SU-DHL-6 (cell line): ENCODE measurements at regions not wholly inside any gene's neighbourhood (a gene's known extent, or its start where the extent isn't known, plus 50 kb on each side); places are given as distances from the start of the nearest gene placed in this dataset.

Experiments used
- EZH2phosphoT487 ChIP-seq: fragments of 200-600 bp; sonication (generic), shearing (Covaris generic); conservative IDR thresholded peaks from 2 replicates; pipeline ENCODE4 v1.6.1; 2018; ENCODE audit warnings: mild to moderate bottlenecking, antibody characterized with exemption, low read length, moderate library complexity, mixed read lengths
- TF ChIP-seq, protein P1 (sequence below): fragments of 200-600 bp; sonication (generic); IDR thresholded peaks from one replicate; pipeline ENCODE4 v1.5.1; 2017; ENCODE audit warnings: antibody characterized with exemption, mild to moderate bottlenecking, low read length, moderate library complexity; ENCODE audit not compliant: insufficient read depth, poor library complexity, severe bottlenecking

DNA sequence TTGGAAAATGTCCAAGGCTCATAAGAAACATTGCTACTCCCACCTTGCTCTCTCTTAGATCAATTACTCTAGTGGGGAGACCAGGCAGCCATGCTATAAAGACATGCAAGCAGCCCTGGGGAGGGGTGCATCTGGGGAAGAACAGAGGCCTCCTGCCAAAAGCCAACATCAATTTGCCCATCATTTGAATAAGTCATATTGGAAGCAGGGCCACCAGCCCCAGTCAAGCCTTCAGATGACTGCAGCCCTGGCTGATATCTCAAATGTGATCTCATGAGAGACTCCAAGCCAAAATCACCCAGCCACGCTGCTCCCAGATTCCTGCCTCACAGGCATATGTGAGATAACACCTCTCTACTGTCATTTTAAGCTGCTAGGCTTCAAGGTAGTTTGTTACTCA, 157.5 kb upstream of the PDE1C start:
- TF ChIP-seq, protein P1, sequence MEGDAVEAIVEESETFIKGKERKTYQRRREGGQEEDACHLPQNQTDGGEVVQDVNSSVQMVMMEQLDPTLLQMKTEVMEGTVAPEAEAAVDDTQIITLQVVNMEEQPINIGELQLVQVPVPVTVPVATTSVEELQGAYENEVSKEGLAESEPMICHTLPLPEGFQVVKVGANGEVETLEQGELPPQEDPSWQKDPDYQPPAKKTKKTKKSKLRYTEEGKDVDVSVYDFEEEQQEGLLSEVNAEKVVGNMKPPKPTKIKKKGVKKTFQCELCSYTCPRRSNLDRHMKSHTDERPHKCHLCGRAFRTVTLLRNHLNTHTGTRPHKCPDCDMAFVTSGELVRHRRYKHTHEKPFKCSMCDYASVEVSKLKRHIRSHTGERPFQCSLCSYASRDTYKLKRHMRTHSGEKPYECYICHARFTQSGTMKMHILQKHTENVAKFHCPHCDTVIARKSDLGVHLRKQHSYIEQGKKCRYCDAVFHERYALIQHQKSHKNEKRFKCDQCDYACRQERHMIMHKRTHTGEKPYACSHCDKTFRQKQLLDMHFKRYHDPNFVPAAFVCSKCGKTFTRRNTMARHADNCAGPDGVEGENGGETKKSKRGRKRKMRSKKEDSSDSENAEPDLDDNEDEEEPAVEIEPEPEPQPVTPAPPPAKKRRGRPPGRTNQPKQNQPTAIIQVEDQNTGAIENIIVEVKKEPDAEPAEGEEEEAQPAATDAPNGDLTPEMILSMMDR: no peak
- TF ChIP-seq EZH2phosphoT487: no peak
